Neural cell (in vitro differentiated cells): ENCODE measurements at regions not wholly inside any gene's neighbourhood (a gene's known extent, or its start where the extent isn't known, plus 50 kb on each side); places are given as distances from the start of the nearest gene placed in this dataset.

Experiments used
- H2AFZ ChIP-seq: fragments of 200-600, 300-800 bp; sonication (generic), shearing (Covaris generic); 2 replicates; pipeline ENCODE4 v1.6.0; 2014; ENCODE audit warnings: low read depth, mild to moderate bottlenecking, antibody characterized with exemption, low read length, moderate library complexity
- H3F3A ChIP-seq: fragments of 200-600 bp; shearing (Covaris generic); 2 replicates; pipeline ENCODE4 v1.6.1; 2016; ENCODE audit warnings: mild to moderate bottlenecking, moderate library complexity, mixed read lengths, antibody characterized with exemption, low read length; ENCODE audit not compliant: insufficient read depth, poor library complexity, severe bottlenecking
- H3K27ac ChIP-seq: fragments of 200-600, 300-800 bp; sonication (generic), shearing (Covaris generic); 2 replicates; pipeline ENCODE4 v1.5.1; 2014; ENCODE audit warnings: mild to moderate bottlenecking, low read length, moderate library complexity
- H3K27me3 ChIP-seq: fragments of 300-800, 200-600 bp; sonication (generic), shearing (Covaris generic); 2 replicates; pipeline ENCODE4 v1.6.0; 2014; ENCODE audit warnings: mild to moderate bottlenecking, low read depth, low read length, moderate library complexity; ENCODE audit not compliant: insufficient read depth
- H3K36me3 ChIP-seq: fragments of 300-800, 200-600 bp; sonication (generic), shearing (Covaris generic); 2 replicates; pipeline ENCODE4 v1.5.1; 2014; ENCODE audit warnings: mild to moderate bottlenecking, antibody characterized with exemption, low read length, moderate library complexity; ENCODE audit not compliant: insufficient read depth
- H3K4me2 ChIP-seq: fragments of 300-800, 200-600 bp; sonication (generic), shearing (Covaris generic); 2 replicates; pipeline ENCODE4 v1.6.0; 2014; ENCODE audit warnings: mild to moderate bottlenecking, low read length
- H3K4me3 ChIP-seq: fragments of 300-800, 200-600 bp; sonication (generic), shearing (Covaris generic); 2 replicates; pipeline ENCODE4 v1.5.1; 2014; ENCODE audit warnings: mild to moderate bottlenecking, low read length, moderate library complexity
- H3K79me2 ChIP-seq: fragments of 200-600 bp; shearing (Covaris generic); replicated peaks from 2 replicates; pipeline ENCODE4 v1.6.0; 2014; ENCODE audit warnings: mild to moderate bottlenecking, low read length, moderate library complexity; ENCODE audit not compliant: insufficient read depth
- H3K9ac ChIP-seq: fragments of 300-800, 200-600 bp; sonication (generic), shearing (Covaris generic); 2 replicates; pipeline ENCODE4 v1.6.1; 2016; ENCODE audit warnings: mild to moderate bottlenecking, low read length, mixed read lengths
- H3K9me2 ChIP-seq: fragments of 200-600 bp; shearing (Covaris generic); 2 replicates; pipeline ENCODE4 v1.6.1; 2016; ENCODE audit warnings: mild to moderate bottlenecking, low read length, mixed read lengths; ENCODE audit not compliant: insufficient read depth
- H3K9me3 ChIP-seq: fragments of 200-600, 300-800 bp; sonication (generic), shearing (Covaris generic); 2 replicates; pipeline ENCODE4 v1.6.1; 2016; ENCODE audit warnings: mild to moderate bottlenecking, mixed run types, low read length, moderate library complexity, mixed read lengths
- H4K20me1 ChIP-seq: fragments of 200-600 bp; shearing (Covaris generic); 2 replicates; pipeline ENCODE4 v1.6.1; 2016; ENCODE audit warnings: mild to moderate bottlenecking, mixed run types; ENCODE audit not compliant: insufficient read depth
- EP300 ChIP-seq: fragments of 450-650 bp; conservative IDR thresholded peaks from 2 replicates; pipeline ENCODE4 v1.6.1; 2014; ENCODE audit warnings: antibody characterized with exemption, mild to moderate bottlenecking, moderate library complexity; ENCODE audit not compliant: poor library complexity, severe bottlenecking
- EZH2 ChIP-seq: fragments of 200-600, 300-800 bp; shearing (Covaris generic), sonication (generic); IDR thresholded peaks from 2 replicates; pipeline ENCODE4 v1.6.1; 2014; ENCODE audit warnings: antibody characterized with exemption, low read length, borderline replicate concordance, mild to moderate bottlenecking; ENCODE audit not compliant: insufficient read depth, poor library complexity, severe bottlenecking
- MXI1 ChIP-seq: fragments of 450-650 bp; conservative IDR thresholded peaks from 2 replicates; pipeline ENCODE4 v1.6.1; 2014; ENCODE audit warnings: antibody characterized with exemption, mild to moderate bottlenecking; ENCODE audit not compliant: poor library complexity, severe bottlenecking
- POLR2AphosphoS5 ChIP-seq: IDR thresholded peaks from 2 replicates; pipeline ENCODE4 v1.6.1; 2012
- RAD21 ChIP-seq: fragments of 450-650 bp; conservative IDR thresholded peaks from 2 replicates; pipeline ENCODE4 v1.6.1; 2014; ENCODE audit warnings: antibody characterized with exemption, mild to moderate bottlenecking, moderate library complexity
- SMC3 ChIP-seq: fragments of 450-650 bp; conservative IDR thresholded peaks from 2 replicates; pipeline ENCODE4 v1.6.1; 2014; ENCODE audit warnings: antibody characterized with exemption, mild to moderate bottlenecking, moderate library complexity; ENCODE audit not compliant: poor library complexity
- TAF1 ChIP-seq: IDR thresholded peaks from 2 replicates; pipeline ENCODE4 v1.6.1; 2012; ENCODE audit warnings: low read depth
- TF ChIP-seq, protein P1 (sequence below): IDR thresholded peaks from 2 replicates; pipeline ENCODE4 v1.6.1; 2012; ENCODE audit warnings: borderline replicate concordance
- TF ChIP-seq, protein P2 (sequence below): fragments of 450-650 bp; IDR thresholded peaks from 2 replicates; pipeline ENCODE4 v1.5.1; 2014; ENCODE audit warnings: antibody characterized with exemption, mild to moderate bottlenecking, moderate library complexity; ENCODE audit not compliant: poor library complexity, severe bottlenecking

DNA sequence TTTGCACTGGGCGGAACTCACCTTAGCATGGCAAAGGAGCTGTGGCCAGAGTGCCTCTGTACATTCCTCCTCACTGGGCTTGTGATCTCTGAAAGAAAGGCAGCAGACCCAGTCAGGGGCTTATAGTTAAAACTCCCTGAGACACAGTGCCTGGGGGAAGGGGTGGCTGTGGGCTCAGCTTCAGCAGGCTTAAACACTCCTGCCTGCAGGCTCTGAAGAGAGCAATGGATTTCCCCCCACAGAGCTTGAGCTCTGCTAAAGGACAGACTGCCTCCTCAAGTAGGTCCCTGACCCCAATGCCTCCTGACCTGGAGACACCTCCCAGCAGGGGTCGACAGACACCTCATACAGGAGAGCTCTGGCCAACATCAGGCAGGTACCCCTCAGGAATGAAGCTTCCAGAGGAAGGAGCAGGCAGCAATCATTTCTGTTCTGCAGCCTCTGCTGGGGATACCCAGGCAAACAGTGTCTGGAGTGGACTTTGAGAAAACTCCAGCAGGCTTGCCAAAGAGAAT, 327.5 kb upstream of the SLC16A7 start:
- Histone ChIP-seq H3K4me2 (no peak overlapping the region), H3K79me2 (no peaks in the 10 kb centered on the region), H3K36me3 (no peaks in the 10 kb centered on the region), H3K4me3 (no peak overlapping the region), H3K27me3 (no peaks in the 10 kb centered on the region), H3K9me3 (no peaks in the 10 kb centered on the region), H3K27ac (no peak overlapping the region), H3K9ac (no peak overlapping the region), H2AFZ (no peak overlapping the region), H3F3A (no peaks in the 10 kb centered on the region), H3K9me2 (no peaks in the 10 kb centered on the region), H4K20me1 (no peaks in the 10 kb centered on the region)
- TF ChIP-seq RAD21 (no peak), EP300 (no peak), SMC3 (no peak), POLR2AphosphoS5 (no peak), EZH2 (no peak), MXI1 (no peak), TAF1 (no peak)
- TF ChIP-seq, protein P1, sequence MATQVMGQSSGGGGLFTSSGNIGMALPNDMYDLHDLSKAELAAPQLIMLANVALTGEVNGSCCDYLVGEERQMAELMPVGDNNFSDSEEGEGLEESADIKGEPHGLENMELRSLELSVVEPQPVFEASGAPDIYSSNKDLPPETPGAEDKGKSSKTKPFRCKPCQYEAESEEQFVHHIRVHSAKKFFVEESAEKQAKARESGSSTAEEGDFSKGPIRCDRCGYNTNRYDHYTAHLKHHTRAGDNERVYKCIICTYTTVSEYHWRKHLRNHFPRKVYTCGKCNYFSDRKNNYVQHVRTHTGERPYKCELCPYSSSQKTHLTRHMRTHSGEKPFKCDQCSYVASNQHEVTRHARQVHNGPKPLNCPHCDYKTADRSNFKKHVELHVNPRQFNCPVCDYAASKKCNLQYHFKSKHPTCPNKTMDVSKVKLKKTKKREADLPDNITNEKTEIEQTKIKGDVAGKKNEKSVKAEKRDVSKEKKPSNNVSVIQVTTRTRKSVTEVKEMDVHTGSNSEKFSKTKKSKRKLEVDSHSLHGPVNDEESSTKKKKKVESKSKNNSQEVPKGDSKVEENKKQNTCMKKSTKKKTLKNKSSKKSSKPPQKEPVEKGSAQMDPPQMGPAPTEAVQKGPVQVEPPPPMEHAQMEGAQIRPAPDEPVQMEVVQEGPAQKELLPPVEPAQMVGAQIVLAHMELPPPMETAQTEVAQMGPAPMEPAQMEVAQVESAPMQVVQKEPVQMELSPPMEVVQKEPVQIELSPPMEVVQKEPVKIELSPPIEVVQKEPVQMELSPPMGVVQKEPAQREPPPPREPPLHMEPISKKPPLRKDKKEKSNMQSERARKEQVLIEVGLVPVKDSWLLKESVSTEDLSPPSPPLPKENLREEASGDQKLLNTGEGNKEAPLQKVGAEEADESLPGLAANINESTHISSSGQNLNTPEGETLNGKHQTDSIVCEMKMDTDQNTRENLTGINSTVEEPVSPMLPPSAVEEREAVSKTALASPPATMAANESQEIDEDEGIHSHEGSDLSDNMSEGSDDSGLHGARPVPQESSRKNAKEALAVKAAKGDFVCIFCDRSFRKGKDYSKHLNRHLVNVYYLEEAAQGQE, result no peak
- TF ChIP-seq, protein P2, sequence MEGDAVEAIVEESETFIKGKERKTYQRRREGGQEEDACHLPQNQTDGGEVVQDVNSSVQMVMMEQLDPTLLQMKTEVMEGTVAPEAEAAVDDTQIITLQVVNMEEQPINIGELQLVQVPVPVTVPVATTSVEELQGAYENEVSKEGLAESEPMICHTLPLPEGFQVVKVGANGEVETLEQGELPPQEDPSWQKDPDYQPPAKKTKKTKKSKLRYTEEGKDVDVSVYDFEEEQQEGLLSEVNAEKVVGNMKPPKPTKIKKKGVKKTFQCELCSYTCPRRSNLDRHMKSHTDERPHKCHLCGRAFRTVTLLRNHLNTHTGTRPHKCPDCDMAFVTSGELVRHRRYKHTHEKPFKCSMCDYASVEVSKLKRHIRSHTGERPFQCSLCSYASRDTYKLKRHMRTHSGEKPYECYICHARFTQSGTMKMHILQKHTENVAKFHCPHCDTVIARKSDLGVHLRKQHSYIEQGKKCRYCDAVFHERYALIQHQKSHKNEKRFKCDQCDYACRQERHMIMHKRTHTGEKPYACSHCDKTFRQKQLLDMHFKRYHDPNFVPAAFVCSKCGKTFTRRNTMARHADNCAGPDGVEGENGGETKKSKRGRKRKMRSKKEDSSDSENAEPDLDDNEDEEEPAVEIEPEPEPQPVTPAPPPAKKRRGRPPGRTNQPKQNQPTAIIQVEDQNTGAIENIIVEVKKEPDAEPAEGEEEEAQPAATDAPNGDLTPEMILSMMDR, result no peak

DNA sequence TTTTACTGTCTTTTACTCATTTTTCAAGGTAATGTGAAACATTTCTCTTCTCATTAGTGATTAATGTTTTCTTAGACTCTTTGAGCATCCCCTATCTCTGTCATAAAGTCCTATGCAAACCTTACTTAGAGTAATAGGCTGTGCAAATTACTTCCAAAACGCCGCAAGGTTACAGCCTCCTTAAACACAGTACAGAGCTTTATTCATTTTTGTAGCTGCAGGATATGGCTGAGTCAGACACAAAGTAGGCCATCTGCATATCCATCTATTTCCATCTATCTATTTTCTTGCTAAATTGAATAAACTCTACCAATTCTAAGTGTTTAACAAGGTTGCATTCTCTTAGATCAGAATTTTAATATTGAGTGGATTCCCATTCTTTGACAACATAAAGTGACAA, 335.6 kb upstream of the SLC16A7 start:
- no peaks in the 10 kb centered on the region for H3K9me2 ChIP-seq

More for the DNA sequence above, 335.6 kb upstream of the SLC16A7 start:
- H2AFZ ChIP-seq, result no peak overlapping the region
- no peaks in the 10 kb centered on the region for H3K27me3 ChIP-seq
- no peak overlapping the region for H3K4me3 ChIP-seq
- no peaks in the 10 kb centered on the region for H3K79me2 ChIP-seq
- no peaks in the 10 kb centered on the region for H3F3A ChIP-seq
- no peaks in the 10 kb centered on the region for H3K36me3 ChIP-seq
- H4K20me1 ChIP-seq, result no peaks in the 10 kb centered on the region
- no peak overlapping the region for H3K4me2 ChIP-seq
- no peak overlapping the region for H3K9ac ChIP-seq
- H3K27ac ChIP-seq, result no peak overlapping the region
- no peaks in the 10 kb centered on the region for H3K9me3 ChIP-seq
- no peak for TF ChIP-seq SMC3
- TF ChIP-seq, protein P2, result no peak
- TF ChIP-seq RAD21, result no peak
- TF ChIP-seq EP300, result no peak
- no peak for TF ChIP-seq TAF1
- TF ChIP-seq EZH2, result no peak
- TF ChIP-seq, protein P1, result no peak
- no peak for TF ChIP-seq POLR2AphosphoS5
- no peak for TF ChIP-seq MXI1
